ENCODE measurements at regions not wholly inside any gene's neighbourhood (a gene's known extent, or its start where the extent isn't known, plus 50 kb on each side); places are given as distances from the start of the nearest gene placed in this dataset.
"Not testable (repeated sequence)": the region's sequence is repeated elsewhere in the genome, so short reads cannot be mapped to it uniquely, and the experiment has no call there.

DNA sequence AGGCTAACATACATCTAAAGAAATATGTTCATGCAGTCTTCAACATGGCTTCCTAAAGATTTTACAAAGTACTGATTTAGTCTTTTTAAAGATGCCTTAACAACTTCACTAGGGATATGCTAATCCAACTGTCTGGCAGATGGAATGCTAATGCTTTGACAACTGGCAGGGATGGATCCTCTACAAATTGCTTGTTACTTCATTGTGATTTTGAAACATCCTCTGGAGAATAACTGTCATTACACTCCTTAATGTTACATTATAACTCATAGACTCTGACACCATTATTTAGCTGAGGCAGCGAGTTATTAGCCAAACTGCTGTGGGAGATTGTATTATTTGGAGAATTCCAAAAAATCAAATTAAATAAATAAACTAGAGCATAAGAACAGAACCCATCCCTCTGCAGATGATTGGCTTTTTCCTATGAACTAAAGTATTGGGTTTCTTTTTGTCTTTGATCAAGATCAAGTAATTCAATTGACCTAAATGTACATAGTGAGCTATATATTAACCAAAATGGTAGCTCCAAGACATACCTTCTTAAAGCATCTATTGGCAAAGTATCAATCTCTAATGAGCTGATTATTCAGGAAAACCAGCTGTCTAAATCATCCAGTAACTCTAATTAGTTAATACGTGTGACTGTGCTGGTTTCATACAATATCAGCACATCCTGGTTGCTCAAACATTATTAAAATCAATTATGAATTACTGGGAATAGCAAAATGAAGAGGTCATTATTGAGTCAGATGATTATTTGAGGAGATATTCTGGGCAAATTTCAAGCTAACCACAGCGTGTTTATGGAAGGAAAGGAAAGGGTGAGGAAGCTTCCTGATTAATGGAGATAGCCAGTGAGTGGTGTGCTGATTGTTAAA, 321.3 kb upstream of the TFPI start:
- DNase-seq: no peak

DNA sequence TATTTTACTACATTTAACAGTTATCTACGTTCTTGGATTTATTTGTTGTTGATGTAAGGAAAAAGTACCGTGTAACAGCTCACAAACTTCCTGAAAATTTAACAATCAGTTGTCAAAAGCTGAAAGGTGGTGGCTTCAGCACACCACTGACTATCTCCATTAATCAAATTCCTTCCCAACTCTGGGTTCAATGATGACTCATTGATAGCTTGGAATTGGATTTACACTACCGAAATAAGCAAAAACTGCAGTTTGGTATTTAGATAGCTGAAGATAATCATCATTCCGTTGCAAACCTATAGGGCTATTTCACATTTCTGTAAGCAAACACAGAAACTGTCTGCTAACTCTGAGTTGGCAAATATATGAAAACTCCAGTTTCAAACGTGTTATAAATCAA, 322.3 kb upstream of the TFPI start:
- no peak for DNase-seq

- DNase-seq: no peak
Measured at GRCh38 chr2:187877391-187877790, 323.2 kb upstream of the TFPI start.

- DNase-seq: no peak
Measured at GRCh38 chr2:187878112-187878511, 323.9 kb upstream of the TFPI start.

DNA sequence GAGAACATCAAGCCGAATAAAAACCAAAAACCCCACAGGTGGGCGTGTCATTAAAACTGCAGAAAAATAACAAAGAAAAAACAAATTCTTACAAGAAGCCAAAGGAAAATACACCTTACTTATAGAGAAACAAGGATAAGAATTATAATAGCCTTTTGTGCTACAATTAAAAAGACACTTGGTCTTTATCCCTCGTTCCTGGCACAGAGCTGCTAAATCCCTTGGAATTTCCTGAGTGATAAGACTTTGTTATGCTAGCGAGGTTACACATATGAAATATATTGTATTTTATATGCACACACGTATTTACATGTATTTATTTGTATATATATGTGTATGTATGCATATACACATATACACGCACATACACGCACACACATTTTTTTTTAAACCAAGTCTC, 325.3 kb upstream of the TFPI start:
- DNase-seq: no peak

DNA sequence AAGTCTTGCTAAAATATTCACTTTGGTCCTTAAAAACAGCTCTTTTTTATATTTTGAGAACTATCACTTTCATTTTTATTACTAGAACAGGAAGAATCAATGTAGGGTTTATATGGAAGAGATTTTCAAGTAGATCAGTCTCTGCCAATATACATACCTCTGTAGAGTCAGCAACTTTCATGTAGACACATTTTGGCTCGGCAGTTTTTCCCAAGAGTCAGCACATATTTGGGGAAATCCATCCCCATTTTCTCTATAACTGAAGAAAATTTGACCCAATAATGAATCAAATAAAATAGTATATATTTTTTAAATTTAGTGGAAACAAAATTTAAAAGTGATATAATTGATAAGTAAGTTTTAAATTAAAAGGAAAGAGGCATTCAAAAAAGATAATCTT, 329.8 kb upstream of the TFPI start:
- DNase-seq: no peak

DNA sequence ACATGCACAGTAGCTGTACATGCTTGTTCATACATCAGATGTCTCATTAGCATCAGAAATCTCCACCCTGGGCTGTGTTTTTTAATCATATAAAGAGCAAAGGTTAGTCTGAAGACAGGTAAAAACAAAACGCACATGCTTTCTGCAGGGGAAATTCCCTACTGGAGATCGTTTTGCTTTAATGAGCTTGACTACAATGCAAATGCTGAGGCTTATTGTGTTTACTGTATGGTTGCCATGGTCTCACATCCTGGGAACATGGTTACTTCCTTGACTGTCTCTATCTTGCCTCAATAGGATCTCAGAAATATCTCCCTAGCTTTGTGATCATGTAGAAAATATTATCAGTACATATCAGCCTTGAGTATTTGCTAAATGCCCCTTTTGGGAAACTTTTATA, 336.5 kb upstream of the TFPI start:
- no peak for DNase-seq

GRCh38 chr2:187900021-187900420, 345.8 kb upstream of the TFPI start:
- no peak for DNase-seq

DNA sequence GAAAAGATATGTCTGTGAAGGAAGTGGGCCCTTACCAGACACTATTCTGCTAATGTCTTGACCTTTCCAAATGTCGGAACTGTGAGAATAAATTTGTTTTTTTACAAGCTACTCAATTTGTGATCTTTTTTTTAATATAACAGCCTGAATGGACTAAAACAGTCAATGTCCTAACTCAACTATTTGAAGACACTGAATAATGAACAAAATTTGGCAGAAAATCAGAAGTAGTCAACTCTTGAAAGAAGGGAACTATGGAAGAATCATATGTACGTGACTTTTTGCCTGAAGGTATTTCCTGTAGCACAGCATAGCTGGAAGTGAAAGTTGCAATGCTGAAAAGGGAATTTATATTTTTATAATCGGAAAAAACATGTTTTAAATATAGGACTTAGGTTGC, 351.8 kb upstream of the TFPI start:
- DNase-seq: no peak

DNA sequence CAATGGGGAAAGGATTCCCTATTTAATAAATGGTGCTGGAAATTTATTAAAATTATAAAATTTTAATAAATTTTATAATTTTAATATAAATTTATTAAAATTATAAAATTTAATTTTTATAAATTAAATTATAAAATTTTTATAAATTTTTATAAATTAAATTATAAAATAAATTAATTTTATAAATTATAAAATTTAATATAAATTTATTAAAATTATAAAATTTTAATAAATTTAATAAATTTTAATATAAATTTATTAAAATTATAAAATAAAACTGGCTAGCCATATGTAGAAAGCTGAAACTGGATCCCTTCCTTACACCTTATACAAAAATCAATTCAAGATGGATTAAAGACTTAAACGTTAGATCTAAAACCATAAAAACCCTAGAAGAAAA, 356.7 kb upstream of the TFPI start:
- not testable (repeated sequence) for DNase-seq

DNA sequence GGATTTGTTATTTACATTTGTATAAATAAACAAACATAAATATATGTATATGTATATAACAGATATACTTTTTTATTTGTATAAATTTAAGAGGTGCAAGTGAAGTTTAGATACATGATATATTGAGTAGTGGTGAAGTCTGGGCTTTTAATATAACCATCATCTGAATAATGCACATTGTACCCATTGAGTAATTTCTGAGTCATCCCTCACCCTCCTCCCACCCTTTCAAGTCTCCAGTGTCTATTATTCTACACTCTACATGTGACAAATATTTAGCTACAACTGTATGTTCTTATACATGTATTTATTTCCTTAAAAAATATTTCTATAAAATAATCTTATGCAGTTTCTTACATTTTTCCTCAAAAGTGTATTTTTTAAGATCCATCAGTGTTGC, 358.7 kb upstream of the TFPI start:
- DNase-seq: no peak

DNA sequence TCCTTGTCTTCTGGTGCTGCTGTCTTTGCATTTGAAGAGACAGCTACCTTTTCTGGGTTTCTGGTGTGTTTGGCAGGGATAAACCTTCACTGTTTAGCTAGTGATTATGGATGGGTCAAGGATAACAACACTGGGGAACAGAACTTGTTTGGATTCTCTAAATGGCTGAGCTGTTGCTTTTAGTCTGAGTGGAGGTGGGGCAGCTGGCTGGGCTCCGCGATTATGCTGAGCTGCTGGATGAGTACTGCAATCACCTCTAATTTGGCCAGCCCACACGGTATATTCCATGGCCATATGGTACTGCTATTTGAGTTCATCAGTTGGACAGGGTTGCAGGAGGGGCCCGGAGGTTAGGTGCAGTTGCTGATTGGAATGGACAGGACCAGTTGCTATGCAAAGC, 361.6 kb upstream of the TFPI start:
- no peak for DNase-seq

DNA sequence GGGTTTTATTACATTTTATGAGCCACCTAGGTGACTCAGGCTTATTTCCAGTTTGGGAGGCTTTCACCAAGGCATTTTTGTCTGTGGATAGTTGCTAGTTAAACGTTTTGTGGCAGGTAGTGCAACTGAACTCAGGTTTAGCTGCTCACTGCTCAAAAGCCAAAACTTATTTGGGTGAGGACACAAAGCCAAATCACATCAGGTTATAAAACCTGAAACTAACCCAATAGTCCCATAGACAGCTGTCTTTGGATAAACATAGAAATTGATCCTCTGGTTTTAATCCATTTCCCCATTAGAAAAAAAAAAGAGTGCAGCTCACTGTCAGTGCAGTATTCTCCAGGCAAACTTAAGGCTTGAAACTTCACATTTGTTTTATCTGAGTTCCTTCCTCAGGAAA, 362.6 kb upstream of the TFPI start:
- DNase-seq: no peak

GRCh38 chr2:187917535-187917934, 363.3 kb upstream of the TFPI start:
- DNase-seq: no peak

DNA sequence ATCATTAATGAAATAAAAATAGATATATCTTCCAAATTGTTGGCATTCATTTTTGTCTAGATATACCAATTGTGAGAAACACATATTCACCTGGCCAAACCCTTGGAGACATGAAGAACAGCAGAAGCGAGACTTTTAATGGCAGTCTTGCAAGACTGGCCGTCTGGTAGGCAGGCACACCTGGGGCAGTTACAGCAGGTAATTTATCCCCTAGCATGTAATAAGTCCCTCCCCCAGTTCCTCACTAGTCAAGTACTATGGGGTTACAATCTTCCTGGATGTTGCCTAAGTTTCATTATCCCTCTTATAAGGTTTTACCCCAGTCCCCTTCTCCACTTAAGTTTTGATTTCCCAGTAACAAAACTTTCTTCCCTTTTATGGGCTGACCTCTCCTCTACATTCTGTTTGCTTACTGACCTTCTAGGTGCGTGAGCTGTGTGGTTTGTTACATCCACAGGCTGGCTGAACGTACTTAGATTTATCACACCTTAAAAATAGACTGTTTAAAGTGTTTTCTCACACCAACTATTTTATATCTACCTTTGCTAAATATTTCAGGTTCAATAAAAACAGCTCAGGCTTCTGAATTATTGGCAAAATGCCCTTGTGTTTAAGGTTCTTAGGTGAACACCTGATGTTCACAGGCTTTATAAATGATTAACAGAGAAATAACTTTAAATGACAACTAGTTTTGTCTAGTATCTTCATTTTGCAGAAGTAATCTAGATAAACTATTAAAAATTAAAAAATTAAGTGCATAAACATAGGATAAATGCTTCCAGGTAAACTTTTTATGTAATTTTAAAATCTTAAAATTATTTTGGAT, 365.0 kb upstream of the TFPI start:
- DNase-seq: no peak

GRCh38 chr2:187920511-187920910, 366.3 kb upstream of the TFPI start:
- no peak for DNase-seq

GRCh38 chr2:187922846-187923245, 368.6 kb upstream of the TFPI start:
- DNase-seq: no peak

- no peak for DNase-seq
Measured at GRCh38 chr2:187924293-187924692, 367.4 kb upstream of the GULP1 start.

DNA sequence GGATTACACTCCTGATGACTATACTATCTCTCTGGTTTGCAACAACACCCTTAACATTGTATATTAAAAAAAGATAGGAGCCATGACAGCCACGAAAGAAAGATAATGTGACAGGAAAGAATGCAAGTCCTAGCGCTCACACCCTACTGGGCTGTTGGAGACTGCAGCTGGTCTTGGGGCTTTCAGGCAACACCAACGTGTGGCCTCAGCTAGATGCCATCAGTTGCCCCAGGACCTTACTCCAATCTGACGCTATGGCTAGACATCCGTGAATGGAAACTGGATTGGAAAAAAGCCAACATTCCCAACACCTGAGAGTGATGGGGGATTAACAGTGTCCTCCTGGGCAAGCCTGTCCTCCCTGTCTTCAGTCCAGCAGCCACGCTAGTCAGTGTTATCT, 357.4 kb upstream of the GULP1 start:
- no peak for DNase-seq

DNA sequence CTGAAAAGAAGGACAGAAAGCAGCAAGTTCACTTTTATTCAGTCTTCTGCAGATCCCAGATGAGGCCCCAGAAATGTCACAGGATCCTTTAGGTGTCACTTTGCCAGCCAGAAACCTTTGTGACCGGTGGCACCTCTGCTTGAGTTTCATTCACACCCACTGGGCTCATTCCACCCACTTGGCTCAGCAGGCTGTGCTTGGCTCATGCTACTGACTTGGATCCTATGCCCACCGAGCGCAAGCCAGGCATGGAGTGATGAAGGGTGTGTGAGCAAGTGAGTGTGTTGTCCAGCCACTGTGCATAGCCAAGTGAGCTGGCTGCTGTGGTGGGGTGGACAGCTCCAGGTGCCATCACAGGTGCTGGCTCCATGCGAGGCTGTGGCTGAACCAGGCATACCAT, 357.0 kb upstream of the GULP1 start:
- DNase-seq: no peak

GRCh38 chr2:187935126-187935525, 356.5 kb upstream of the GULP1 start:
- no peak for DNase-seq

DNA sequence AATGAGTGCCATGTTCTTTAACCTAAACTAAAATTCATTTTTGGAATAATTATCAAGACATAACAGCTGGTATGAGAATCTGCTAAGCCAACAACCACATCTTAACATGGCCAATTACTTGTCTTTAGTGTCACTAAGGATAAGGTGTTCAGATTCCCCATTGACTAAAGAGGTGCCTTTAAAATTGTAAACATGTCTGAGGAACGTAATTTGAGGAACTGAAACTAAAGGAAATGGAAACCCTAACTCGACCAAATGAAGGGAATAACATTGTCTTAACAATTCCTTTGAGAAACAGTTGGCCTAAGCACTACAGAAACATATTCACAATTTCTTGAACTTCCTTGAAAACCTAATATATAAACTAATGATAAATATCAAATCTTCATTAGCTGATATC, 355.4 kb upstream of the GULP1 start:
- no peak for DNase-seq

- no peak for DNase-seq
Measured at GRCh38 chr2:187939180-187939579, 352.5 kb upstream of the GULP1 start.

- no peak for DNase-seq
Measured at GRCh38 chr2:187942876-187943275, 348.8 kb upstream of the GULP1 start.

Data from KG1 (cell line).